HG03457 (cell line): ENCODE measurements at regions not wholly inside any gene's neighbourhood (a gene's known extent, or its start where the extent isn't known, plus 50 kb on each side); places are given as distances from the start of the nearest gene placed in this dataset.
"Not testable (repeated sequence)": the region's sequence is repeated elsewhere in the genome, so short reads cannot be mapped to it uniquely, and the experiment has no call there.

Experiments used
- ATAC-seq: cut with Tn5 transposase; IDR thresholded peaks from one replicate; pipeline ENCODE4 v1.9.1; 2021; ENCODE audit warnings: moderate number of reproducible peaks; ENCODE audit not compliant: unreplicated experiment

GRCh38 chr6:169101981-169102380 lies 151.7 kb downstream of the THBS2 start:
- ATAC-seq: no peak

- ATAC-seq: no peak
Measured at GRCh38 chr6:169101036-169101805, 152.4 kb downstream of the THBS2 start.

GRCh38 chr6:169099411-169100202 lies 154.0 kb downstream of the THBS2 start:
- ATAC-seq: no peak

- ATAC-seq: not testable (repeated sequence)
Measured at GRCh38 chr6:169098651-169099050, 155.0 kb downstream of the THBS2 start.

GRCh38 chr6:169098116-169098515 lies 155.5 kb downstream of the THBS2 start:
- no peak for ATAC-seq

GRCh38 chr6:169097381-169097959 lies 156.2 kb downstream of the THBS2 start:
- ATAC-seq: no peak

GRCh38 chr6:169096388-169096787 lies 157.3 kb downstream of the THBS2 start:
- no peak for ATAC-seq

GRCh38 chr6:169095153-169095552 lies 158.5 kb downstream of the THBS2 start:
- no peak for ATAC-seq

GRCh38 chr6:169094552-169094950 lies 159.1 kb downstream of the THBS2 start:
- ATAC-seq: no peak

- ATAC-seq: no peak
Measured at GRCh38 chr6:169093770-169094551, 159.7 kb downstream of the THBS2 start.

- no peak for ATAC-seq
Measured at GRCh38 chr6:169093066-169093723, 160.5 kb downstream of the THBS2 start.

GRCh38 chr6:169092375-169092774 lies 161.3 kb downstream of the THBS2 start:
- ATAC-seq: peak; percentile 99

- ATAC-seq: not testable (repeated sequence)
Measured at GRCh38 chr6:169090514-169091127, 163.0 kb downstream of the THBS2 start.

- ATAC-seq: no peak
Measured at GRCh38 chr6:169088762-169089161, 164.9 kb downstream of the THBS2 start.

- no peak for ATAC-seq
Measured at GRCh38 chr6:169087443-169088041, 166.1 kb downstream of the THBS2 start.

GRCh38 chr6:169086616-169087015 lies 167.0 kb downstream of the THBS2 start:
- ATAC-seq: not testable (repeated sequence)

GRCh38 chr6:169086020-169086419 lies 167.6 kb downstream of the THBS2 start:
- ATAC-seq: no peak

GRCh38 chr6:169085466-169085865 lies 168.2 kb downstream of the THBS2 start:
- no peak for ATAC-seq

- ATAC-seq: not testable (repeated sequence)
Measured at GRCh38 chr6:169084557-169084956, 169.1 kb downstream of the THBS2 start.

- no peak for ATAC-seq
Measured at GRCh38 chr6:169084067-169084466, 169.6 kb downstream of the THBS2 start.
